ENCODE measurements at regions not wholly inside any gene's neighbourhood (a gene's known extent, or its start where the extent isn't known, plus 50 kb on each side); places are given as distances from the start of the nearest gene placed in this dataset.
"Not testable (repeated sequence)": the region's sequence is repeated elsewhere in the genome, so short reads cannot be mapped to it uniquely, and the experiment has no call there.

DNA sequence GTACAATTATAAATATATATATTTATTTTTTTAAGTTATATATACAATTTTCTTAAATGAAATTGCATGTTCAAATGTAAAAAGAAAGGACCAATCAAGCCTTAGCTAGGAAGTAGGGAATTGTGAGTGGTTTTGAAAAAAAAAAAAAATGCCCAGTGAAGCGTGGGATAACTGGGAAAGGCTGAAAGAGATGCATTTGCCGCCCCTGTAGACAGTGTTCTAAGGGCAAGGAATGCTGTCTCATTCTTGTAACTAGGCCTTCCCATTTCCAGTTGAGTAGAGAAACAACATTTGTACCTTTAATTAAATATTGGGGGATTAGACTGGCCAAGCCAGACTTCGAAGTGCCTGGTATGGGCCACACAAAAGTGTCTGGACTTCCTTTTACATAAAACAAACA lies 430.1 kb upstream of the SLC35B3 start:
- Histone ChIP-seq H3K27me3 (ENCODE audit: control insufficient read depth, insufficient read depth, low read length) (no peaks in the 10 kb centered on the region), H3K27ac (ENCODE audit: low read depth, low read length) (no peak overlapping the region), H3K4me1 (ENCODE audit: control insufficient read depth, insufficient read depth, low read length) (no peaks in the 10 kb centered on the region), H3K4me3 (ENCODE audit: low read depth, low read length) (no peak overlapping the region), H3K36me3 (ENCODE audit: control insufficient read depth, insufficient read depth, low read length) (no peaks in the 10 kb centered on the region), H3K9me3 (ENCODE audit: control insufficient read depth, insufficient read depth, low read length) (no peaks in the 10 kb centered on the region)
- WGBS (ENCODE audit: insufficient coverage), result no CpG with 5 or more reads among the region's 3 CpGs
- no peak for DNase-seq (ENCODE audit: low read depth in 4 of 6, low spot score in 6 of 6)

DNA sequence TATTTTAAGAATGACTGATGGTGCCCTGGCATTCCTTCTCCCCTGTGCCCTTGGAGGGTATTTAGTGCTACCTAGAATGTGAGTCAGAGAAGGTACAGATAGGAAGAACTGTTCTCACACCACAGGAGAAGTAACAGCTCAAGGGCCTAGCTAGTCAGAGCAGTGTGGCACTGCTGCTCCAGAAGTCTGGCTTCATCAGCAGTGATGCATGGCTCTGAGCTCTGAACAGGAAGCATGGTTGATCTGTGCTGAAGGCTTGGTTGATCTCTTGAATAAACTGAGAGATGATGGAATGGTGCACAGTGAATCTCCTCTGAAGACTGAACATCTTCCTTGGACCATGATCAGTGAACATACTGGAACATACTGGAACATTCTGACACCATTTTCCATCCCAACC lies 425.3 kb upstream of the SLC35B3 start:
- no peak overlapping the region for H3K27ac ChIP-seq (ENCODE audit: low read depth, low read length)
- no peak overlapping the region for H3K4me3 ChIP-seq (ENCODE audit: low read depth, low read length)
- no peaks in the 10 kb centered on the region for H3K36me3 ChIP-seq (ENCODE audit: control insufficient read depth, insufficient read depth, low read length)
- H3K4me1 ChIP-seq (ENCODE audit: control insufficient read depth, insufficient read depth, low read length), result no peaks in the 10 kb centered on the region
- H3K27me3 ChIP-seq (ENCODE audit: control insufficient read depth, insufficient read depth, low read length), result no peaks in the 10 kb centered on the region
- DNase-seq (ENCODE audit: low read depth in 4 of 6, low spot score in 6 of 6), result no peak
- no peaks in the 10 kb centered on the region for H3K9me3 ChIP-seq (ENCODE audit: control insufficient read depth, insufficient read depth, low read length)

DNA sequence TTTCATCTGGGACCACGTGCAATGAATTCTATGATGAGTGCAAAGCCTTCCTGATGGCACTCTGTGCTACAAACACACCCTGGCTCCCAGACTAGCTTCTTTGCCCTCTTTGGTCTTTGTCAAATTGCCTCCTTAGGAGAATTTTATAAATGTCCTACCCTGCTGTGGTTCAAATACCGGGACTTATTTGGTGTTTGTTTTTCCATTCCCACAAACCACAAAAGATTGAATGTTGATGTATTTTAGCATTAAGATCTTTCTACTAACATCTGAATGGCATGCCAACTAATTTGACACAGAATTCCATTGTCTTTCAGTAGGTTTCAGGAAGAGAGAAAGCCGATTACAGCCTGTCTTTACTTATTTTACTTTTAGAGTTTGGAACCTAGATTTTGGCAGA lies 424.2 kb upstream of the SLC35B3 start:
- no CpG with 5 or more reads among the region's 3 CpGs for WGBS (ENCODE audit: insufficient coverage)
- DNase-seq (ENCODE audit: low read depth in 4 of 6, low spot score in 6 of 6), result no peak
- no peaks in the 10 kb centered on the region for H3K27me3 ChIP-seq (ENCODE audit: control insufficient read depth, insufficient read depth, low read length)
- no peak overlapping the region for H3K4me3 ChIP-seq (ENCODE audit: low read depth, low read length)
- H3K36me3 ChIP-seq (ENCODE audit: control insufficient read depth, insufficient read depth, low read length), result no peaks in the 10 kb centered on the region
- H3K9me3 ChIP-seq (ENCODE audit: control insufficient read depth, insufficient read depth, low read length), result no peaks in the 10 kb centered on the region
- H3K27ac ChIP-seq (ENCODE audit: low read depth, low read length), result no peak overlapping the region
- H3K4me1 ChIP-seq (ENCODE audit: control insufficient read depth, insufficient read depth, low read length), result no peaks in the 10 kb centered on the region

DNA sequence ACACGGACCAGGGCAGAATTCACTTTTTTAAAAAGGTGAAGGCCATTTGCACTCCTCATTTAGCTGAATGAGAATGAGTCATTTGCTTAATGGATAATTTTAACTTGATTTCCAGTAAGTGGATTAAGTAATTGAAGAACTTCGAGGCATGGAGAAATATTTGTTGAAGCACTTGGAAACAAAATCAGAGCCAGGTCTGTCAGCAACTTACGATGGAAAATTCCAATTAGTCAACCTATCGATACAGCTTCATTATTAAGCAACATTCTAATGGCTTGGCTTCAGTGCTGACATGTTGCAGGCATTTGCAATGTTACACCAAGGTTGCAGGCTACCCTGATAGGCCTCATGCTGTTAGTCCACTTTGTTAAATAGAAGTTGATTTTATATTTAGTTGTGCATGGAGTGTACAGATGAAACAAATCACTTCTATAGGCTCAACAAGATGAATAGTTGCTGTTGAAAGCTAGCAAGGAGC lies 423.5 kb upstream of the SLC35B3 start:
- no peaks in the 10 kb centered on the region for H3K27me3 ChIP-seq (ENCODE audit: control insufficient read depth, insufficient read depth, low read length)
- H3K36me3 ChIP-seq (ENCODE audit: control insufficient read depth, insufficient read depth, low read length), result no peaks in the 10 kb centered on the region
- DNase-seq (ENCODE audit: low read depth in 4 of 6, low spot score in 6 of 6), result peak in 1 of 6 donors; percentile 16
- no peaks in the 10 kb centered on the region for H3K4me1 ChIP-seq (ENCODE audit: control insufficient read depth, insufficient read depth, low read length)
- H3K27ac ChIP-seq (ENCODE audit: low read depth, low read length), result no peak overlapping the region
- no peak overlapping the region for H3K4me3 ChIP-seq (ENCODE audit: low read depth, low read length)
- no peaks in the 10 kb centered on the region for H3K9me3 ChIP-seq (ENCODE audit: control insufficient read depth, insufficient read depth, low read length)
- WGBS (ENCODE audit: insufficient coverage), result 74% methylated on average over 3 of the region's 4 CpGs

DNA sequence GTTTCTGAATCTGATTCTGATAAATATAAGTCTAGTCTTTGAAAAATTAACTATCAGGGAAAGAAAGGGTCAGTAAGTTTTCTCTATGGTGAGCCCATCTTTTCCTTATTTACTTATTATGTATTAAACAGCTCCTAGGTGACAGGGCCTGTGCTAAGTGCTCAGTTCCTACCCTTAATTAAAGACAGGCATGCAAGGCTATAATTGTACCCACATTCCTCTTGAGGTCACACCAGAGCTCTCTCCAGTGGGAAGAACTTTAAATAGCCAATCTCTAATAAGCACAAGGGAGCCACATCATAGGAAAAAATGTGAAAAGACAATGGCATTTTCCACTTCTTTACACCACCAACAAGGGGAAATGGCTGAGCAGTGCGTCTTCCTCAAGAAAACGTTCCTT lies 421.8 kb upstream of the SLC35B3 start:
- DNase-seq (ENCODE audit: low read depth in 4 of 6, low spot score in 6 of 6), result no peak
- Histone ChIP-seq H3K4me1 (ENCODE audit: control insufficient read depth, insufficient read depth, low read length) (no peaks in the 10 kb centered on the region), H3K27me3 (ENCODE audit: control insufficient read depth, insufficient read depth, low read length) (no peaks in the 10 kb centered on the region), H3K4me3 (ENCODE audit: low read depth, low read length) (no peak overlapping the region), H3K36me3 (ENCODE audit: control insufficient read depth, insufficient read depth, low read length) (no peaks in the 10 kb centered on the region), H3K9me3 (ENCODE audit: control insufficient read depth, insufficient read depth, low read length) (no peaks in the 10 kb centered on the region), H3K27ac (ENCODE audit: low read depth, low read length) (no peak overlapping the region)
- 80% methylated on average over 1 of the region's 2 CpGs for WGBS (ENCODE audit: insufficient coverage)

DNA sequence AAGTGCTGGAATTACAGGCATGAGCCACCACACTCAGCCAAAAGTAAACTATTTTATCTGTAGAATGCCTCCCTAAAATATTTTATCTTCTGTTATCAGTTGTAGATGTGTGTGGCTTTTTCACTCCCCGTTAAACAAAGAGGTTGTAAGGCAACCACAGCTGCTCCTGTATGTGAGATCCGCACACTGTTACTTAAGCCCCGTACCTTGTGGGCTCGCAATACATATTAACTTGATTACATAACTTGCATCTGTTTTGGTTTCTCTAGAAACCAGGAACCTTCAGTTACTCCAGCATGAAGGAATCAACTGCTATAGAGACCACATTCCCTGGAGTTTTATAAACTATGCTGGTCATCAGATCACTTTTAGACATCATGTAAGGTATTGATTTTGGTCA lies 420.1 kb upstream of the SLC35B3 start:
- Histone ChIP-seq H3K36me3 (ENCODE audit: control insufficient read depth, insufficient read depth, low read length) (no peaks in the 10 kb centered on the region), H3K27ac (ENCODE audit: low read depth, low read length) (no peak overlapping the region), H3K4me1 (ENCODE audit: control insufficient read depth, insufficient read depth, low read length) (no peaks in the 10 kb centered on the region), H3K27me3 (ENCODE audit: control insufficient read depth, insufficient read depth, low read length) (no peaks in the 10 kb centered on the region), H3K9me3 (ENCODE audit: control insufficient read depth, insufficient read depth, low read length) (no peaks in the 10 kb centered on the region), H3K4me3 (ENCODE audit: low read depth, low read length) (no peak overlapping the region)
- WGBS (ENCODE audit: insufficient coverage), result no CpG with 5 or more reads among the region's 4 CpGs
- DNase-seq (ENCODE audit: low read depth in 4 of 6, low spot score in 6 of 6), result no peak

DNA sequence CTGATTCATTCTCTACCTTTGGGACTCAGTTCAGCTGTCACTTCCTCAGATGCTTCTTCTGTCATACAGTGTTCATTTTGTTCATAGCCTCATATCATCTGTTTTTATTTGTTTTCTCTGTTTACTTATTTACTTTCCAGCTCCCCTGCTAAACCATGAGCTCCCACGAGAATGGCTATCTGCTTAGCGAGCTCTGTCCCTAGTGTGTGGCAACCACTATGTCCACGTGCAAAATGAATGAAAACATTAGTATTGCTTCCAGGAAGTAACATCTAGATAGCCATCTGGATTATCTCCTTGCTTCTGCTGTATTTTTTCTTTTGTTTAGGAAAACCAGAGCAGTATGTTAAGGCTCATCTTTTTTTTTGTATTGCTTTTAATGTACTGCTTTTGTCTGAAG lies 417.0 kb upstream of the SLC35B3 start:
- Histone ChIP-seq H3K4me1 (ENCODE audit: control insufficient read depth, insufficient read depth, low read length) (no peaks in the 10 kb centered on the region), H3K9me3 (ENCODE audit: control insufficient read depth, insufficient read depth, low read length) (no peaks in the 10 kb centered on the region), H3K27ac (ENCODE audit: low read depth, low read length) (no peak overlapping the region), H3K4me3 (ENCODE audit: low read depth, low read length) (no peak overlapping the region), H3K36me3 (ENCODE audit: control insufficient read depth, insufficient read depth, low read length) (no peaks in the 10 kb centered on the region), H3K27me3 (ENCODE audit: control insufficient read depth, insufficient read depth, low read length) (no peaks in the 10 kb centered on the region)
- no peak for DNase-seq (ENCODE audit: low read depth in 4 of 6, low spot score in 6 of 6)
- 78% methylated on average over 3 of the region's 3 CpGs for WGBS (ENCODE audit: insufficient coverage)

DNA sequence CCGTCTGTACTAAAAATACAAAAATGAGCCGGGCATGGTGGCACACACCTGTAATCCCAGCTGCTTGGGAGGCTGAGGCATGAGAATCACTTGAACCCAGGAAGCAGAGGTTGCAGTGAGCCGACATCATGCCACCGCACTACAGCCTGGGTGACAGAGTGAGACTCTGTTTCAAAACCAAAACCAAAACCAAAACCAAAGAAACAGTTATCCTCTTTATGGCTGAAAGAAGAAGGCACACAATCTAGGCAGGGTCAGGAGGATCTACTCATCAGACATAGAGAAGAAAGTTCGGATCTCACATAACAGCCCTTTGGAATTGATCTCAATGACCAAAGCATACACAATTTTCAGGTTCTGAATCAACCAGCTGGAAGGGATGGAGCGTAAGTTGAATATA lies 411.3 kb upstream of the SLC35B3 start:
- not testable (repeated sequence) for H3K9me3 ChIP-seq (ENCODE audit: control insufficient read depth, insufficient read depth, low read length); DNase-seq (ENCODE audit: low read depth in 4 of 6, low spot score in 6 of 6); H3K4me1 ChIP-seq (ENCODE audit: control insufficient read depth, insufficient read depth, low read length); H3K27ac ChIP-seq (ENCODE audit: low read depth, low read length); H3K27me3 ChIP-seq (ENCODE audit: control insufficient read depth, insufficient read depth, low read length); H3K36me3 ChIP-seq (ENCODE audit: control insufficient read depth, insufficient read depth, low read length); H3K4me3 ChIP-seq (ENCODE audit: low read depth, low read length)
- 93% methylated on average over 3 of the region's 6 CpGs for WGBS (ENCODE audit: insufficient coverage)

DNA sequence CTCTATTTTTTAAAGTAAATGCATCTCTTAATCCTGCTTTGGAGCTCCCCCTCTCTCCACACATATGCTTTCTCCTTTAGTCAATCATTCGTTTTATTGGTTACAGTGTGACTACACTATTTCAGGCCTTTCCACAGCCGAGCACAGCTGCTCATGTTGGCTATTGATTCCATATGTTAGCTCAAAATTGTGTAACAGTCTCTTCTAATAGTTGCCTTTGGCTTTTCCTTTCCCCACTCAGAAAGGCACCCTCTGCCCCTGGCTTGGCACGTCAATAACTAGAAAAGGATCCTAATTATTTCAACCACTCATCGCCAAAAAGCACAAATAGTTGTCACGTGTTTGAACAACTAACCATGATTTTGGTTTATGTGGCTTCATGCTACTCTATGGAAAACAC lies 410.3 kb upstream of the SLC35B3 start:
- H3K27me3 ChIP-seq (ENCODE audit: control insufficient read depth, insufficient read depth, low read length), result no peaks in the 10 kb centered on the region
- no peak for DNase-seq (ENCODE audit: low read depth in 4 of 6, low spot score in 6 of 6)
- H3K4me1 ChIP-seq (ENCODE audit: control insufficient read depth, insufficient read depth, low read length), result no peaks in the 10 kb centered on the region
- no peak overlapping the region for H3K4me3 ChIP-seq (ENCODE audit: low read depth, low read length)
- H3K27ac ChIP-seq (ENCODE audit: low read depth, low read length), result no peak overlapping the region
- no peaks in the 10 kb centered on the region for H3K36me3 ChIP-seq (ENCODE audit: control insufficient read depth, insufficient read depth, low read length)
- WGBS (ENCODE audit: insufficient coverage), result 80% methylated on average over 1 of the region's 5 CpGs
- peaks cover 2% of the 10 kb centered on the region for H3K9me3 ChIP-seq (ENCODE audit: control insufficient read depth, insufficient read depth, low read length)

DNA sequence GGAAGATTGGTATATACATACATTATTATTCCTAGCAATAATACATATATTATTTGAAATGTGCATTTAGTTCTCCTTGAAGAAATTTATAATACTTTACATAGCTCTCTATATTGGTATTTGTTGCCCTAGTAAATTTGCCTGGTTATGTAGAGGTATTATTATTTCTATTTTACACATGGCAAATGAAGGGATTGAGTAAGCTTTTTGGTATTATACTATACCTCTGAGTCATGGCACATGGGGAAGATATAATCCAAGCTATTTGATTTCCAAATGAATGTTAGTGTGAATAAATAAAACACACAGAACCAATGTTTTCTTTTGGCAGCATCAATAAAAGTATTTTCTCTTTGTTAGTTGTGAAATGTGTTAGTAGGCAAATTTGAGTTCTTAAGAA lies 409.6 kb upstream of the SLC35B3 start:
- peaks cover 2% of the 10 kb centered on the region for H3K9me3 ChIP-seq (ENCODE audit: control insufficient read depth, insufficient read depth, low read length)
- H3K36me3 ChIP-seq (ENCODE audit: control insufficient read depth, insufficient read depth, low read length), result no peaks in the 10 kb centered on the region
- no peaks in the 10 kb centered on the region for H3K27me3 ChIP-seq (ENCODE audit: control insufficient read depth, insufficient read depth, low read length)
- H3K4me1 ChIP-seq (ENCODE audit: control insufficient read depth, insufficient read depth, low read length), result no peaks in the 10 kb centered on the region
- H3K27ac ChIP-seq (ENCODE audit: low read depth, low read length), result no peak overlapping the region
- DNase-seq (ENCODE audit: low read depth in 4 of 6, low spot score in 6 of 6), result no peak
- H3K4me3 ChIP-seq (ENCODE audit: low read depth, low read length), result no peak overlapping the region

DNA sequence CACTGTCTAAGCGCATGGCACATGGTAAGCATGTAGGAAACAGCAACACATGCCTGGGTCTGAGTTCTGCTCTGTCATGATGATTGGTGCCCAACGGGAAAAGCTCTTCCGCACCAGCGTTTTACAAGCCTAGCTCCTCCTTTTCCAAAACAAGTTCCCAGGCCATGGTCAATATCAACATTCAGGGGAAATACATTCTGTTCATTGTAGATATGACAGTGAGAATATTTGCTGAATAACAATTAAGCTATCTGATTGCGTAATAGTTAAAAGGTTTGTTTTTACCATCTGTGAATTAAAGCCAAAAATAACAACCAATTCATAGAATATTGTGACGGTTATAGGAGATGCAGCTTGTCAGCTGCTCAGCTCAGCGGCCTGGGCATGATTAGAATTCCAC lies 404.3 kb upstream of the SLC35B3 start:
- no peak overlapping the region for H3K27ac ChIP-seq (ENCODE audit: low read depth, low read length)
- H3K4me1 ChIP-seq (ENCODE audit: control insufficient read depth, insufficient read depth, low read length), result no peaks in the 10 kb centered on the region
- WGBS (ENCODE audit: insufficient coverage), result no CpG with 5 or more reads among the region's 7 CpGs
- H3K9me3 ChIP-seq (ENCODE audit: control insufficient read depth, insufficient read depth, low read length), result peaks cover 2% of the 10 kb centered on the region
- no peak for DNase-seq (ENCODE audit: low read depth in 4 of 6, low spot score in 6 of 6)
- H3K27me3 ChIP-seq (ENCODE audit: control insufficient read depth, insufficient read depth, low read length), result no peaks in the 10 kb centered on the region
- no peak overlapping the region for H3K4me3 ChIP-seq (ENCODE audit: low read depth, low read length)
- H3K36me3 ChIP-seq (ENCODE audit: control insufficient read depth, insufficient read depth, low read length), result no peaks in the 10 kb centered on the region

Measured in spinal cord (tissue), 9 donors.